Activated CD8-positive, alpha-beta T cell treated with anti-CD3 and anti-CD28 coated beads, Interleukin-2, amount 10 ng/mL, durations not matched to agents 7 days and 5 days (primary cell): ENCODE measurements at regions not wholly inside any gene's neighbourhood (a gene's known extent, or its start where the extent isn't known, plus 50 kb on each side); places are given as distances from the start of the nearest gene placed in this dataset.

ENCODE experiments used
- ATAC-seq: fragments of 150-1000 bp; cut with Tn5 transposase; one replicate; pipeline ENCODE4 v1.10.0; 2021; ENCODE audit warnings: moderate library complexity
- CTCF ChIA-PET: fragments of 350-600 bp; sonication (Branson Sonifier 250); formaldehyde crosslinking; loops from one replicate; lab custom pipeline; 2021; ENCODE audit warnings: antibody characterized with exemption; lab: Charles Lee
- POLR2A ChIA-PET: fragments of 350-600 bp; sonication (Branson Sonifier 250); formaldehyde crosslinking; loops from one replicate; lab custom pipeline; 2021; ENCODE audit warnings: antibody characterized with exemption; lab: Charles Lee
- DNase-seq: peaks from one replicate; pipeline ENCODE4 v3.0.0-alpha.2; 2020
- H3K27ac Mint-ChIP-seq: one replicate; pipeline ENCODE4 v1.8.0; 2021; ENCODE audit warnings: mild to moderate bottlenecking, mixed read lengths
- H3K27me3 Mint-ChIP-seq: one replicate; pipeline ENCODE4 v1.8.0; 2021; ENCODE audit warnings: low read depth, mixed read lengths
- H3K36me3 Mint-ChIP-seq: one replicate; pipeline ENCODE4 v1.8.0; 2021; ENCODE audit warnings: low read depth, mixed read lengths
- H3K4me1 Mint-ChIP-seq: one replicate; pipeline ENCODE4 v1.8.0; 2021; ENCODE audit warnings: low read depth, mixed read lengths
- H3K4me3 Mint-ChIP-seq: one replicate; pipeline ENCODE4 v1.8.0; 2021; ENCODE audit warnings: mild to moderate bottlenecking, mixed read lengths
- H3K9me3 Mint-ChIP-seq: one replicate; pipeline ENCODE4 v1.8.0; 2022; ENCODE audit warnings: mixed read lengths; ENCODE audit not compliant: insufficient read depth

DNA sequence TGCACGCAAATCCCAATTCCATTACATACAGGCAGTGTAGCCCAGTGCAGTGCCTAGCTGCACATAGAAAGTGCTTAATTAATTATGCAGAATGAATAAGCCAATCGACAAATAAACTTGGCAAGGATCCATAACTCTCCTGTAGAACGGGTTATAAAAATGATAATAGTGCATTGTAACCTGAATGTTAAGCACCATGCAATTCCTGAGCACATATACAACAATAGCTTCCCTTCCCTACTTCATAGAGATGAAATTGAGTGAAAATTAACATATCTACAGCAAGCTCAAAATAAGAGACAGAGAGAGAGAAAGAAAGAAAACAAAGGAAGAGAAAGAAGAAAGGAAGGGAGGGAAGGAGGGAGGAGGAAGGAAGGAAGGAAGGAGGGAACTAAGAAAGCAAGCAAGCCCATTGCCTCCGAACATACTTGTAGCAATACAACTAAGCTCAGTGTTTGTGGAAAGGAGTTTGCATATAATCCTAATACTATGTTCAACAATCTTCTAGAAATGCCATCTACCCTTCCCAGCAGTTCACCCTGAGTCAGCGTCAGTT is 1074.0 kb upstream of the LCORL start:
- POLR2A ChIA-PET, result no interaction called here
- Mint-ChIP-seq H3K4me1 (no peaks in the 10 kb centered on the region), H3K27ac (no peak overlapping the region), H3K36me3 (no peaks in the 10 kb centered on the region), H3K27me3 (no peaks in the 10 kb centered on the region), H3K4me3 (no peak overlapping the region), H3K9me3 (peaks cover 7% of the 10 kb centered on the region)
- CTCF ChIA-PET, result no interaction called here
- no peak for ATAC-seq
- DNase-seq, result no peak

DNA sequence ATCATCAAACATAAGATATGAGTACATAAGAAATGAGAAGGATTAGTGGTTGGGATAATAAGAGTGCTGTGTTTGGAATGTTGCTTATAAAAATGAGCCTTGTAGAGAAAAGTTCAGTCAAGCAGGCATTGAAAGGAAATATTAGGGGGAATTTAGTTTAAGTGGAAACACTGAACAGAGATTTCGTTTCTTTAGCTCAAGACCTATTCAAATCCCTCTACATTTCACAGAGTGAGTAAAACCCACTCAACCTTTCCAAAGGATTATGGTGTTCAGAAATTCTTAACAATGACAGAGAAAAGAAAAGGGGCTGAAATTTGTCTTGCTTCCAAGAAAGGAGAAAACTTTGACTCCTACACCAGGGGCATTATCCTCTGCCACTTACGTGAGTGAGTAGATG is 1072.4 kb upstream of the LCORL start:
- ChIA-PET POLR2A (no interaction called here), CTCF (no interaction called here)
- no peak overlapping the region for H3K4me3 Mint-ChIP-seq
- ATAC-seq (no peak), DNase-seq (no peak)
- H3K9me3 Mint-ChIP-seq, result peaks cover 7% of the 10 kb centered on the region
- no peaks in the 10 kb centered on the region for H3K36me3 Mint-ChIP-seq
- no peak overlapping the region for H3K27ac Mint-ChIP-seq
- no peaks in the 10 kb centered on the region for H3K27me3 Mint-ChIP-seq
- H3K4me1 Mint-ChIP-seq, result no peaks in the 10 kb centered on the region

DNA sequence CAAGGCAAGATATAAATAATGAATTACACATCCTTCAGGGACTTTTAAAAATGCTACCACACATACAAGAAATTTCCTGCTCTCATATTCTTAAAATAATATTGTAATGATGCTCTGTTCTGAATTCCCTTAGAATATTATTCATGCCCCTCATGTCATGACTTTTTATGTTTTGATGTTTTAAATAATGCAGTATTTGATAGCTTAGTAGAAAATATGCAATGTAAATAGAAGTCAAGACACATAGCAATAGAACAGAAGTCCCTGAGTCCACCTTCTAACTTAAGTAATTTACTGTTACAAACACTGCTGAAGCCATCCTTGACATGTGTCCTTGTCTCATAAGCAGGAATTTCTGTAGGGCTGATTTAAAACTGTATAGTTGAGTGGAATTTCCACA is 1071.2 kb upstream of the LCORL start:
- no peak for ATAC-seq
- ChIA-PET POLR2A (no interaction called here), CTCF (no interaction called here)
- H3K9me3 Mint-ChIP-seq, result peaks cover 7% of the 10 kb centered on the region
- H3K36me3 Mint-ChIP-seq, result no peaks in the 10 kb centered on the region
- no peak overlapping the region for H3K4me3 Mint-ChIP-seq
- no peaks in the 10 kb centered on the region for H3K4me1 Mint-ChIP-seq
- no peaks in the 10 kb centered on the region for H3K27me3 Mint-ChIP-seq
- no peak for DNase-seq
- no peak overlapping the region for H3K27ac Mint-ChIP-seq

DNA sequence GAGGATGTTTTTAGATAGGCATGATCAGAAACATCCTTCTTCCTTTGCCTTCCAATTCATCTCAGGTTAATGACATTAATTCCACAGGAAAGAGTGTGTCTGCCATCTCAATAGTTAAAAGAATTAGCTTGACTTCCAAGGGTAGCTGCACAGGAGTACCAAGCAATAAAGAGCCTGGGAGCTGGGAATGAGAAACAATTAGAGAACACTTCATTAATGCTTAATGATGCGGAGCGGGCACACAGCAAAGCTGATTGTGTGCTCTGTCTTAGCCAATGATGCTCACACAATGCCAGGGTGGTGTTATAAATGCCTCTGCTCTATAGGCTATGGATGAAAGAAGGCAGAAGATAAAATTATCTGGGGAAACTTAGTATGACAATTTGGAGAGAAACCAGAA is 1052.5 kb upstream of the LCORL start:
- Mint-ChIP-seq H3K4me1 (no peaks in the 10 kb centered on the region), H3K36me3 (no peaks in the 10 kb centered on the region), H3K27ac (no peak overlapping the region), H3K4me3 (no peak overlapping the region), H3K9me3 (peaks cover 3% of the 10 kb centered on the region), H3K27me3 (no peaks in the 10 kb centered on the region)
- ChIA-PET CTCF (no interaction called here), POLR2A (no interaction called here)
- ATAC-seq (no peak), DNase-seq (no peak)

DNA sequence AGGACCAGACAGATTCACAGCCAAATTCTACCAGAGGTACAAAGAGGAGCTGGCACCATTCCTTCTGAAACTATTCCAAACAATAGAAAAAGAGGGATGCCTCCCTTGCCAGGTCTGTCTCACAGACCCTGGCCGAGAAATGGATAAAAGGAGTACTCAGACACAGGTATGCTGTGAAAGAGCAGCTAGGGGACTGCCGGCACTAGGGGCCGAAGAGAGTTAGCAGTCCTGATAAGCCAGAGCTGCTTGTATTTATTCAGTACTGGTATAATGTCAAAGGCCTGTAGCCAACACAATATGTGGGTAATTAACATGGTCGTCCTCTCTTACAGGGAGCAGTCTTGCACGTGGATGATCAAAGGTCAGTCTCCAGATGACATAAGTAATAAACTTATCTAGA is 1042.1 kb upstream of the LCORL start:
- no peaks in the 10 kb centered on the region for H3K4me1 Mint-ChIP-seq
- DNase-seq, result no peak
- H3K27me3 Mint-ChIP-seq, result no peaks in the 10 kb centered on the region
- no peak for ATAC-seq
- no peaks in the 10 kb centered on the region for H3K36me3 Mint-ChIP-seq
- no peak overlapping the region for H3K4me3 Mint-ChIP-seq
- no peak overlapping the region for H3K27ac Mint-ChIP-seq
- H3K9me3 Mint-ChIP-seq, result peaks cover 12% of the 10 kb centered on the region
- POLR2A ChIA-PET, result no interaction called here
- CTCF ChIA-PET, result no interaction called here

DNA sequence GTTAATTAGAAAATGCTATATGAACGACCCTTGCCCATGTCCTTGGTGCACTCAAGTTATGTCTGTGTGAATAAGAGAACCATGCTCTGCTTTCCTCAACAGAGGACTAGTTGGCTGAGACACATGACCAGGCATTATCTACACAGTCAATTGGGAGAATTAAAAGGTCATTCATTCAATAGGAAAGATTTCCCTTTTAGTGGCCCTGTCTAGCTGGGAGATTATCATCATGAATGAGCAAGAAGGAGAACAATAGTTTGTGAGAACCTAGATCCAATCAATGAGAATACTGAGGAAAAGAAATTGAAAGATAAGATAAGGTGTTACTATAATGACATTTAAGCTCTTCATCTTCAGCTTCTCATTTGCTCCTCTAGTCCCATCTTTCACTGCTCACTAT is 1033.4 kb upstream of the LCORL start:
- Mint-ChIP-seq H3K27ac (no peak overlapping the region), H3K27me3 (no peaks in the 10 kb centered on the region), H3K9me3 (no peaks in the 10 kb centered on the region), H3K4me1 (no peaks in the 10 kb centered on the region), H3K36me3 (no peaks in the 10 kb centered on the region), H3K4me3 (no peak overlapping the region)
- CTCF ChIA-PET, result no interaction called here
- DNase-seq, result no peak
- ATAC-seq, result no peak
- POLR2A ChIA-PET, result no interaction called here

DNA sequence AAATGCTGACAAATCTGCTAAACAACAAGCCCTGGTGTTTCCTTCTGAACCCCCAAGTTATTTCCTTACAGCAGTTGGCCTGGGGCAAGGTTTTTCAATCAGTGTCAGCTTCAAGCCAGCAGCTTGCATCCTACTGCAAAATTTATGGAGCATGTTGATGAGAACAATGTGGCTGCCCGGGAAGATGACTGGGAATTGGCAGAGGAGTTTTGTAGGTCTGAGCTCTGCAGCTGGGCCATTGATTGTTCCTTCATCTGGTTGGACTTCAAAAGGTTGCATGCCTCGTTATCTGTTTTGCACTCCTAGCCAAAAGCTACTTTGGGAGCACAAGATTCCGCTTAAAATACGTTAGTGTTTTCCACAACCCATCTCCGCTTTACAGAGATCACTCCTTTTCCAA is 1030.3 kb upstream of the LCORL start:
- Mint-ChIP-seq H3K4me1 (no peaks in the 10 kb centered on the region), H3K27me3 (no peaks in the 10 kb centered on the region), H3K4me3 (no peak overlapping the region), H3K27ac (no peak overlapping the region), H3K9me3 (no peaks in the 10 kb centered on the region), H3K36me3 (no peaks in the 10 kb centered on the region)
- ATAC-seq (no peak), DNase-seq (no peak)
- ChIA-PET CTCF (no interaction called here), POLR2A (no interaction called here)

DNA sequence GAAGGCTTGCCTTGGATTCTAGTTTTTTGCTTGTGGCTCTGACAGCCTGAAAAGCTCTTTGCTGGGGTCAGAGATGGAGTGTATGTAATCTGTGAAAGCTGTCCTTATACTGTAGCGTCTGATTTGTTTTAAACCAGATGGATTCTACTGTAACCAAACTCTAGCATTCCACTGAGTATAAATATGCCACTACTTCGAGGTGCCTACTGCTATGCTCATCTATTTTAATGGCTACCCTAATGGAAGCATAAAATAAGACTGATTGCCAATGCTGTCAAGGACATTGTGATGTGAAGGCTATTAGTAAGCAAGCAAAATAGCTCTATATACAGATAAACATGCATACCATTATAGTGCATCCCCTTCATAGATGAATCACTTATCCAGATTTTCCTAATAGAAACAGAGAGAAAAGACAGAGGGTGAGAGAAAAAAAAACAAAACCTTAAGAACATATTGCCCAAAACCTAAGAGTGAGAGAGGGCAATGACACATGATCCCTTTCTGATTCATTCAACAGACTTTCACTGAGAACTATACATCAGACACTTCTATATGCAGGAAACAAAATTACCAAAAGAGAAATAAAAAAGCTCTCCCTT is 1025.8 kb upstream of the LCORL start:
- H3K4me1 Mint-ChIP-seq, result no peaks in the 10 kb centered on the region
- no peaks in the 10 kb centered on the region for H3K36me3 Mint-ChIP-seq
- H3K27ac Mint-ChIP-seq, result no peak overlapping the region
- ATAC-seq (no peak), DNase-seq (no peak)
- H3K9me3 Mint-ChIP-seq, result peaks cover 4% of the 10 kb centered on the region
- ChIA-PET CTCF (no interaction called here), POLR2A (no interaction called here)
- H3K4me3 Mint-ChIP-seq, result no peak overlapping the region
- H3K27me3 Mint-ChIP-seq, result no peaks in the 10 kb centered on the region

DNA sequence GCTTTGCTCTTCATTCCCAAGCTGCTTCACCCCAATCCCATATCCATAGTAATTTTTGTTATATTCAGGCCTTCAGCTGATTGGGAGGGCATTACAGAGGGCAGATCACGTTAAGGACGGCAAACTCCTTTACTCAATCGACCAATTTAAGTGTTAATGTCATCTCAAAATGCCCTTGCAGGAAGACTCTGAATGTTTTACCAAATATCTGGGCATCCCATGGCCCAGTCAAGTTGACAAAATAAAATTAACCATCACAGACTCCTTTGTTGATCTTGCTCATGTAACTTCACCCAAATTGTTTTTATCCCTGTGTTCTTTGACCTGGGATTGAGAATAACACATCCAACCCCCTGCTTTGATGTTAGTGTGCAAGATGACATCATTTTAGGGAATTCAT is 1018.3 kb upstream of the LCORL start:
- POLR2A ChIA-PET, result no interaction called here
- no peak overlapping the region for H3K4me3 Mint-ChIP-seq
- no peak for ATAC-seq
- H3K4me1 Mint-ChIP-seq, result no peaks in the 10 kb centered on the region
- H3K36me3 Mint-ChIP-seq, result no peaks in the 10 kb centered on the region
- no peaks in the 10 kb centered on the region for H3K27me3 Mint-ChIP-seq
- no peak overlapping the region for H3K27ac Mint-ChIP-seq
- no peak for DNase-seq
- H3K9me3 Mint-ChIP-seq, result peaks cover 4% of the 10 kb centered on the region
- CTCF ChIA-PET, result no interaction called here

DNA sequence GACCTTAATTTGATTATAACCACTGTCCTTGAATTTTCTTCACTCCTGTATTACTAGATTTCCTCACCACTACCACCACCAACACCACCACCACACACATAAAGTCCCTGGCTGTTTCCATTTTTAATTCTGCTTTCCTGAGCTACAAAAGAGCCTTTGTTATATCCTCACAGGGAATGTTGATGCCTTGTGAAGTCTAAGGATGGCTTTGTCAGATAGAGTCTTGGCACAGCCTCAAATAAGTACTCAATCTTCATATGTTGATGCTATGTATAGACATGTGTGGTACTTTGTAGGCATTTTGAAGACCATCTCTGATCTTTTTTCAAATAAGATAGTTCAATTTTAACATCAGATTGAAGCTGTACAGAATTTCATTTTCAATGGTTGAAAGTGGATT is 1016.7 kb upstream of the LCORL start:
- no peaks in the 10 kb centered on the region for H3K4me1 Mint-ChIP-seq
- H3K4me3 Mint-ChIP-seq, result no peak overlapping the region
- H3K27me3 Mint-ChIP-seq, result no peaks in the 10 kb centered on the region
- CTCF ChIA-PET, result no interaction called here
- no peaks in the 10 kb centered on the region for H3K9me3 Mint-ChIP-seq
- DNase-seq (no peak), ATAC-seq (no peak)
- H3K27ac Mint-ChIP-seq, result no peak overlapping the region
- POLR2A ChIA-PET, result no interaction called here
- H3K36me3 Mint-ChIP-seq, result no peaks in the 10 kb centered on the region

DNA sequence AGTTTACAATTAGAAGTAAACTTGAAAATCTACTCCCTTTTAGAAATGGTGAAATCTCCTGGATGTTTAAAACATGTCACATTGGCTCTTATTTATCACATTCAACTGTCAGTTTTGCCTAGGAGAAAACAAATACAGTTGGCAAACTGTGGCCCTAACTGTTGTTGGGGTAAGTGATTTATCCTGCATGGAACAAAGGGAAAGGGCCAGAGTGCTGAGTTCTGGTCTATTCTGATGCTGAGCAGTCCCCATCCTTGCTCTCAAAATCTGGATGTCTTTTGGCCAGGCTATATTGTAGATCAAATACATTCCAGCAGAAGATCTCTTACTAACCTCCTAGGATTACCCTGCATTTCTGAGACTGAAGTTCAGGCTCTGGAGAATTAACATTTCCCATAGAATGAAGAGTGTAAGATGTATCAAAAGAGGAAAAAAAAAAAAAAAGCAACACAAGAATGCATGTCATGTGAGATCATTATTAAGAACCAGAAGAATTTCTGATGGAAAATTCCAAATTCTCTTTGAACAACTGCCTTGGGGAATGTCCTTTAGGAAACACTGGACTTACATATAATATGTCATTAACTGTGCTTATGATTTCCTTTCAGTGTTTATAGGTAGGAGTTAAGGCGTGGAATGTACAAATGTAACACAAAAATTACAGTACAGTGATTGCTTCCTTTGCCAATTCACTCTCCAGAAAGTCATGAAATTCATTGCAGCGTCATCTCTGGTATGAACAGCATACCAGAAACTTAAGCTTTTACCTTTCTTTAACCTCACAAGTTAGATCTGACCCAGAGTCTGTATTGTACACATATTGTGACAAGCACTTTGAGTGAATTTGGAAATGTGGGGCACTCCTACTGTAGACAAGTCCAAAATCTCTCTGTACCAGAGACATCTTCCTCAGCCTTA is 1012.5 kb upstream of the LCORL start:
- CTCF ChIA-PET, result no interaction called here
- Mint-ChIP-seq H3K36me3 (no peaks in the 10 kb centered on the region), H3K27ac (no peak overlapping the region), H3K9me3 (peaks cover 8% of the 10 kb centered on the region), H3K27me3 (no peaks in the 10 kb centered on the region), H3K4me3 (no peak overlapping the region), H3K4me1 (no peaks in the 10 kb centered on the region)
- POLR2A ChIA-PET, result no interaction called here
- ATAC-seq, result no peak
- DNase-seq, result no peak

DNA sequence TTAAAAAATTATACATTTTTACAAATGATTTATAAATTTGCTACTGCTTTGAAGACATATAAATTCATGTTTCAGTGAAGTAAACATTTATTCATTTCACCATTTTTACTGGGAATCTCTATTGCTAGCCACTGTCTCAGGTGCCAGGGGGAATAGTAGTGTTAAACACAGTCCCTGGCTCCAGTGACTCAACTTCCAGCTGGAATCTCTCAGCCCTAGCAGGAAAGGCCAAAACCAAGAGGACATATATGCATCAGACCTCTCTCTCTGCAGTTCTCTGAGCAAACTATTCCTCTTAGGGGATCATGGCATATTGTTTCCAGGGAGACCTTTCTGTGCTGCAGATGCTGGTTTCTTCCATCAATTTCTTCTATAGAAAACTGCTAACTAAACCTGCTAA is 1009.0 kb upstream of the LCORL start:
- ATAC-seq (no peak), DNase-seq (no peak)
- H3K27me3 Mint-ChIP-seq, result no peaks in the 10 kb centered on the region
- H3K9me3 Mint-ChIP-seq, result peaks cover 12% of the 10 kb centered on the region
- no peak overlapping the region for H3K27ac Mint-ChIP-seq
- ChIA-PET POLR2A (no interaction called here), CTCF (no interaction called here)
- no peaks in the 10 kb centered on the region for H3K36me3 Mint-ChIP-seq
- H3K4me3 Mint-ChIP-seq, result no peak overlapping the region
- no peaks in the 10 kb centered on the region for H3K4me1 Mint-ChIP-seq
